ENCODE measurements at regions not wholly inside any gene's neighbourhood (a gene's known extent, or its start where the extent isn't known, plus 50 kb on each side); places are given as distances from the start of the nearest gene placed in this dataset.

DNA sequence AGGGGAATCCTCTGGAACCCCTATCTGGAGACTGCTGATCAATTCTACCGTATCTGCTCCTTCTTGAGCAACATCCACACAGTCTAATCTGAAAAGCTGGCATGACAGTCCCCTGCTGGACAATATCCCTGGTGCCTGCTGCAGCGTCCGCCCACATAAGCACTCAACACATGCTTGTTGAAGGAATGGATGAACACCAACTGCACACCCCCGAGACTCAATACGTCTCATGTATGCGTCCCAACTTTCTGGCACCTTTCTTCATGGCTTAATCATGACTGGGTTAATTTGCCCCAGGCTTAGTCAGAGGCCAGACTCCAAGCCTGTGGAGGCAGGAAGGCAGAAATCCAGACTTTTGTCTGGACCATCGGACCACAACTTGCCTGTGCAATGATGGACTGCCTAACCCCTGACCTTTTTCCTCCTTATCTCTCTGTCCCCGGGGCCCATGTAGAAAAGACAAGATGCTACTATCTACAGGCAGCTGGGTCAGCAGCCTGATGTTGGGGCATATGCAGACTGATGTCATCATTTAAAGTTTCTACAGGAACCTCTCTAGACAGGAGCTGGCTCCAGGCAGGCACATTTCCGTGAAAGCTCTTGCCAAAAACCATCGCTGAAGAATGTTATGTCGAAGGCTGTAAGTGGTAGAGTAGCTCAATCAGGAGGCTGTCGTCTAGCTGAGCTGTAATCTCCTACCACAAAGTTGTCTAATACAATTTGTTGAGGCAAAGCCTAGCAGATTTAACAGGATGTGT lies 114.1 kb upstream of the TPM1 start:
- no peak for DNase-seq
- Histone ChIP-seq H3K27me3 (ENCODE audit: low read depth) (no peaks in the 10 kb centered on the region), H3K9me3 (replicated peaks) (no peaks in the 10 kb centered on the region), H3K4me1 (peaks cover 23% of the 10 kb centered on the region), H3K36me3 (no peaks in the 10 kb centered on the region), H3K27ac (replicated peaks) (peak overlapping the region; percentile 58), H3K4me3 (no peak overlapping the region)
- intact Hi-C loops (cut with micrococcal nuclease): no loop called here
- TF ChIP-seq, protein P1, sequence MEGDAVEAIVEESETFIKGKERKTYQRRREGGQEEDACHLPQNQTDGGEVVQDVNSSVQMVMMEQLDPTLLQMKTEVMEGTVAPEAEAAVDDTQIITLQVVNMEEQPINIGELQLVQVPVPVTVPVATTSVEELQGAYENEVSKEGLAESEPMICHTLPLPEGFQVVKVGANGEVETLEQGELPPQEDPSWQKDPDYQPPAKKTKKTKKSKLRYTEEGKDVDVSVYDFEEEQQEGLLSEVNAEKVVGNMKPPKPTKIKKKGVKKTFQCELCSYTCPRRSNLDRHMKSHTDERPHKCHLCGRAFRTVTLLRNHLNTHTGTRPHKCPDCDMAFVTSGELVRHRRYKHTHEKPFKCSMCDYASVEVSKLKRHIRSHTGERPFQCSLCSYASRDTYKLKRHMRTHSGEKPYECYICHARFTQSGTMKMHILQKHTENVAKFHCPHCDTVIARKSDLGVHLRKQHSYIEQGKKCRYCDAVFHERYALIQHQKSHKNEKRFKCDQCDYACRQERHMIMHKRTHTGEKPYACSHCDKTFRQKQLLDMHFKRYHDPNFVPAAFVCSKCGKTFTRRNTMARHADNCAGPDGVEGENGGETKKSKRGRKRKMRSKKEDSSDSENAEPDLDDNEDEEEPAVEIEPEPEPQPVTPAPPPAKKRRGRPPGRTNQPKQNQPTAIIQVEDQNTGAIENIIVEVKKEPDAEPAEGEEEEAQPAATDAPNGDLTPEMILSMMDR (IDR thresholded peaks at IDR 0.05; ENCODE audit: borderline replicate concordance): peak; percentile 39

DNA sequence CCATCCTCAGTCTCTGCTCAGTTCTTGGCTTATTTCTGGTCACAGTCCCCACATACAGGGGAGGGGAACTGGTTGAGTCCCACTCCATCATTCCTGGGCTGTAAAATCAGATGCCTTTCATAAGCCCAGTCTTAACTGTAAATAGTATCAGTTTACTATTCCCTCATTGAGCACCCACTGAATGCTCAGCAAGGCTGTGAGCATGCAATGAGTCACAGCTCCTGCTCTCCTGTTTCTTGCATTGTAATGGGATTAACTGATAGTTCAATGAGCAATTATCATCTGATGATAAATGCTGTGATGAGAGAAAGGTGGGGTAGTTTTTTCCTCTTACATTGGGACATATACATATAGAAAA lies 113.6 kb upstream of the TPM1 start:
- TF ChIP-seq, protein P1 (IDR thresholded peaks at IDR 0.05; ENCODE audit: borderline replicate concordance): no peak
- intact Hi-C loops (cut with micrococcal nuclease): no loop called here
- Histone ChIP-seq H3K9me3 (replicated peaks) (no peaks in the 10 kb centered on the region), H3K4me1 (peaks cover 28% of the 10 kb centered on the region), H3K27me3 (ENCODE audit: low read depth) (no peaks in the 10 kb centered on the region), H3K36me3 (no peaks in the 10 kb centered on the region), H3K4me3 (no peak overlapping the region), H3K27ac (replicated peaks) (peak overlapping the region; percentile 58)
- no peak for DNase-seq

DNA sequence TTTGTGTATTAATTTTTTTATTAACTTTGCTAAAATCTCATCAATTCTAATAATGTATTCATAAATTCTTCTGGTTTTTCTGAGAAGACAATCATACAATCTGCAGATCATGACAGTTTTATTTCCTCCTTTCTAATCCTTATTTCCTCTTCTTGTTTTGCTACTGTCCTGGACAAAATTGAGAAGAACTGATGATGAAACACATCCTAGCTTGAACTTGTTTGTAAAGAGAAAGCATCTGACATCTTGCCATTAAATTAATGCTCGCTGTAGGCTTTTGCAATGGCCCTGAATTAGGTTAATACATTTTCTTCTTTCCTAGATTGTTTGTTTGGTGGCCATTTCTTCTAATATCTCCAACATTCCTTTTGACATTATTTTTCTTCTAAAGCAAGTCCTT lies 110.9 kb upstream of the TPM1 start:
- intact Hi-C loops (cut with micrococcal nuclease): no loop called here
- TF ChIP-seq, protein P1 (IDR thresholded peaks at IDR 0.05; ENCODE audit: borderline replicate concordance): no peak
- DNase-seq: no peak

DNA sequence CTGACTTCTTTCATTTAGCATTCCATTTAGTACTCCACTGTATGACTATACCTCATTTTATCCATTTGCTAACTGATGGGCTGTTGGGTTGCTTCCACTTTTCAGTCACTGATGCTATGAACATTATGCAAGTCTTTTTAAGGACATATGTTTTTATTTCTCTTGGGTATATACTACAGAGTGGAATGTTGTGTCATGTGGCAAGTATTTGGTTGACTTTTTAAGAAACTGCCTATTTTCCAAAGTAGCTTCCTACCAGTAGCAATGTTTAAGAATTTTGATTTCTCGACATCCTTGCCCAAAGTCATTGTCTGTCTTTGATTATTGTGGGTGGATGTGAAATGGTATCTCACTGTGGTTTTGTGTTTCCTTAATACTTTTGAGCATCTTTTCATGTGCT lies 110.1 kb upstream of the TPM1 start:
- intact Hi-C loops (cut with micrococcal nuclease): no loop called here
- peaks cover 34% of the 10 kb centered on the region for H3K4me1 ChIP-seq
- no peak for DNase-seq

More for the DNA sequence above, 110.9 kb upstream of the TPM1 start:
- Histone ChIP-seq H3K9me3 (replicated peaks) (no peaks in the 10 kb centered on the region), H3K4me1 (peaks cover 34% of the 10 kb centered on the region), H3K36me3 (no peaks in the 10 kb centered on the region), H3K27ac (replicated peaks) (no peak overlapping the region), H3K4me3 (no peak overlapping the region), H3K27me3 (ENCODE audit: low read depth) (no peaks in the 10 kb centered on the region)

DNA sequence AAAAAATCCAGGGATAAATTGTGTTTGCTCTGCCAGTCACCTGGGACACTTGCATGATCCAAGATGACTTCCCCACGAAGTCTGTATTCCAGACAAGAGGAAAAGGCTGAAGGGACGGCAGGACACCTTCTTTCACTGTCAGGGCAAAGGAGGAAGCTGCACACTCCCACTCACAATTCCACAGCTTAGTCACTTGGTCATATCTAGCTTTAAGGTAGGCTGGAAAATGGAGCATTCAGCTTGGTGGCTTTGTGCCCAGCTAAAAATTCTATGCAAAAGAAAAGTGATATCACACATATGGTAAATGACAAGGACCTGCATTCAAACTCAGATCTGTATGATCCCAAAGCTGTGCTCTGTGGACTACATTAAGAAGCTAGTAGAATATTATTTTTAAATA lies 109.2 kb upstream of the TPM1 start:
- intact Hi-C loops (cut with micrococcal nuclease): no loop called here
- no peak overlapping the region for H3K27ac ChIP-seq (replicated peaks)

More for the DNA sequence above, 110.1 kb upstream of the TPM1 start:
- H3K9me3 ChIP-seq (replicated peaks): no peaks in the 10 kb centered on the region
- H3K27ac ChIP-seq (replicated peaks): no peak overlapping the region
- H3K4me3 ChIP-seq: no peak overlapping the region
- H3K36me3 ChIP-seq: no peaks in the 10 kb centered on the region
- TF ChIP-seq, protein P1 (IDR thresholded peaks at IDR 0.05; ENCODE audit: borderline replicate concordance): no peak
- H3K27me3 ChIP-seq (ENCODE audit: low read depth): no peaks in the 10 kb centered on the region

More for the DNA sequence above, 109.2 kb upstream of the TPM1 start:
- no peaks in the 10 kb centered on the region for H3K27me3 ChIP-seq (ENCODE audit: low read depth)
- peaks cover 26% of the 10 kb centered on the region for H3K4me1 ChIP-seq
- TF ChIP-seq, protein P1 (IDR thresholded peaks at IDR 0.05; ENCODE audit: borderline replicate concordance): no peak
- DNase-seq: no peak
- no peaks in the 10 kb centered on the region for H3K9me3 ChIP-seq (replicated peaks)
- H3K36me3 ChIP-seq: no peaks in the 10 kb centered on the region
- no peak overlapping the region for H3K4me3 ChIP-seq
